Retinal pigment epithelial cell (primary cell): ENCODE measurements at regions not wholly inside any gene's neighbourhood (a gene's known extent, or its start where the extent isn't known, plus 50 kb on each side); places are given as distances from the start of the nearest gene placed in this dataset.

Experiments
- DNase-seq: peaks from one replicate; pipeline ENCODE4 v3.0.0-alpha.2; 2010; ENCODE audit warnings: low read depth
- H3K4me3 ChIP-seq: 2 replicates; pipeline ENCODE4 v1.5.1; 2011; ENCODE audit warnings: mild to moderate bottlenecking, low read length, control low read depth, moderate library complexity
- TF ChIP-seq, protein P1 (sequence below): conservative IDR thresholded peaks from 2 replicates; pipeline ENCODE4 v1.5.1; 2011; ENCODE audit warnings: low read depth, low read length, control low read depth, inconsistent platforms

DNA sequence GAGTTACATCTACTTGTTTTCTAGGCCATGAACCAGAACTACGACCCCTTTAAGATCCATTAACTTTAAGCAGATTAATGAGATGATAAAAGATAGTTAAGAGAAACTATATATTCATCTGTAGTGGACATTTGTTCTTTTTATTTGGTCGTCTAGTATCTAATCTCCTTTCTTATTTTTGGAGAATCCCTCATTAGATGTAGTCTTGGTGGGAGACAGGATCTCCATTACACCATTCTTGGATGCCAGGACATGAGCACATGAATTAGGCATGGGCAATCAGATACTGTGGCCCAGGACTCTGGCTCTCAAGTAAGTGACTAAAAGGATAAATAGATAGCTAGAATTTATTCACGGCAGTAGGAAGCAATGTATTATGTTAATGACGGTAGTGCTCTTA lies 245.0 kb downstream of the ATP23 start:
- no peak for DNase-seq
- H3K4me3 ChIP-seq = no peak overlapping the region
- TF ChIP-seq, protein P1, sequence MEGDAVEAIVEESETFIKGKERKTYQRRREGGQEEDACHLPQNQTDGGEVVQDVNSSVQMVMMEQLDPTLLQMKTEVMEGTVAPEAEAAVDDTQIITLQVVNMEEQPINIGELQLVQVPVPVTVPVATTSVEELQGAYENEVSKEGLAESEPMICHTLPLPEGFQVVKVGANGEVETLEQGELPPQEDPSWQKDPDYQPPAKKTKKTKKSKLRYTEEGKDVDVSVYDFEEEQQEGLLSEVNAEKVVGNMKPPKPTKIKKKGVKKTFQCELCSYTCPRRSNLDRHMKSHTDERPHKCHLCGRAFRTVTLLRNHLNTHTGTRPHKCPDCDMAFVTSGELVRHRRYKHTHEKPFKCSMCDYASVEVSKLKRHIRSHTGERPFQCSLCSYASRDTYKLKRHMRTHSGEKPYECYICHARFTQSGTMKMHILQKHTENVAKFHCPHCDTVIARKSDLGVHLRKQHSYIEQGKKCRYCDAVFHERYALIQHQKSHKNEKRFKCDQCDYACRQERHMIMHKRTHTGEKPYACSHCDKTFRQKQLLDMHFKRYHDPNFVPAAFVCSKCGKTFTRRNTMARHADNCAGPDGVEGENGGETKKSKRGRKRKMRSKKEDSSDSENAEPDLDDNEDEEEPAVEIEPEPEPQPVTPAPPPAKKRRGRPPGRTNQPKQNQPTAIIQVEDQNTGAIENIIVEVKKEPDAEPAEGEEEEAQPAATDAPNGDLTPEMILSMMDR = no peak

DNA sequence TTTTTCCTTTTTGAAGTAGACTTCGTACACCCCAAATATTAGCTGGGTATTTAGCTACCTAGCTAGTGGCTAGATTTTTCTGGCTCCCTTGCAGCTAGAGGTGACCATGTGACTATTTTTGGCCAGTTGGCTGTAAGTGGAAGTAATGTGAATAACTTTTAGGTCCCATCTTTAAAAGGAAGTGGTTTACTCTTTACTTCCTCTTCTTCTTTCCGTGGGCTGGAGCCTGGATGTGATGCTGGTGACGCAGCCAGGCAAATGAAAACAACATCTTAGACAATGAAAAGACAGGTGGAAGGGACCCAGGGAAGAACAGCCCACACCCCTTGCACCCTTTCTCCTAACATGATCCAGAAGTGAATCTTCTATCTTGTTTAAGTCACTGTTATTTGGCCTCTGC lies 245.5 kb downstream of the ATP23 start:
- TF ChIP-seq, protein P1 = no peak
- no peak for DNase-seq
- H3K4me3 ChIP-seq = no peak overlapping the region

DNA sequence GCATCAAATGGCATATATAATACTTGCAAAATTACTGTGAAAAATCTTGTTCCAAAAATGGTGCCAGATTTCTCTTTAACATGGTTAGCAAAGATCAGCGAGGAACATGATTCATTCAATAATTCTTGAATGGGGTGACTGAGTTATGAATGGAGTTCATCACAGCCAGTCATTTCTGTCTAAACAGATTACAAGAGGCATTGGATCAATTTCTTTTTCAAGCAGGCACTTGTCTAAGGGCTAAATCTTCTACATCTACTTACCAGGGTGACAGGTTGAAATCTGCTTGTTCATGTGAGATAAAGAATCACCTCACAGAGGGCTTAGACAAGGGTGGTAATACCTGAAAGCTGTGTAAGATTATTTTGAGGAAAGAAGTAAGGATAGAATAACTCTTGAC lies 247.7 kb downstream of the ATP23 start:
- TF ChIP-seq, protein P1 = no peak
- DNase-seq = no peak
- H3K4me3 ChIP-seq = no peak overlapping the region

DNA sequence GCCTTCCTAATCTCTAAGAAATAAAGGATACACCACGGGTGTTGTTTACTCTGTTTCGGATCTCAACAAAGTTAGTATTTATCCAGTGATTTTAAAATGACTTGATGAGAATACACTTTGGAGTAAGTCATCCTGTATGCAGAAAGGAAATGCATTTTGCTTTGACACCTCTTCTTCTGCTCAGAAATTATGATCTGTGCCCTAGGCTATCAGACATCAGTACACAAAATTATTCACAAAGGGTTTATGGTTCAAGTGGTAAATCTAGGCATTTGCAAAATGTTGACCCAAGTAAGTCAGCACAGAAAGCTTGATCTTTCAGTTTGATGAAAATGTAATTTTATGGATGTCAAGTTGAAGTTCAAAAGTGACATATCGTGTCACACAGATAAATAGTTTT lies 248.5 kb downstream of the ATP23 start:
- no peak overlapping the region for H3K4me3 ChIP-seq
- DNase-seq = no peak
- TF ChIP-seq, protein P1 = no peak

DNA sequence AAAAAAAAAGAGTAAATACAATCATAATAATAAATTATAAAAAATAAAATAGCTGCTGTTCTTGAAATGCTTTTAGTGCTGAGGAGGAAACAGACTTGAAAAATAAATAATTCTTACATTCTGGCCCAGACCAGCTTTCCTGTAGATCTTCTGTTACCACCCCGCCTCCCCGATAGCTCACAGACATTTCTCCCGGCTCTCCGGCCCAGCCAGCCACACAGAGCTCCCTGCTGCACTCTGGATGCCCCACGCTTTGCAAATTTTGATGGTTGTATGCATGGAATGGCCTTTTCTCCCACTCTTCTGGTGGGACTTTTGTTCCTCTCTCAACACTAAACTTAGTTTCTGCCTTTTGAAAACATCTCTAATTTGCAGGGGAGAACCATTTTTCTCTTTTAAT lies 249.3 kb downstream of the ATP23 start:
- DNase-seq = no peak
- H3K4me3 ChIP-seq = no peak overlapping the region
- TF ChIP-seq, protein P1 = no peak

DNA sequence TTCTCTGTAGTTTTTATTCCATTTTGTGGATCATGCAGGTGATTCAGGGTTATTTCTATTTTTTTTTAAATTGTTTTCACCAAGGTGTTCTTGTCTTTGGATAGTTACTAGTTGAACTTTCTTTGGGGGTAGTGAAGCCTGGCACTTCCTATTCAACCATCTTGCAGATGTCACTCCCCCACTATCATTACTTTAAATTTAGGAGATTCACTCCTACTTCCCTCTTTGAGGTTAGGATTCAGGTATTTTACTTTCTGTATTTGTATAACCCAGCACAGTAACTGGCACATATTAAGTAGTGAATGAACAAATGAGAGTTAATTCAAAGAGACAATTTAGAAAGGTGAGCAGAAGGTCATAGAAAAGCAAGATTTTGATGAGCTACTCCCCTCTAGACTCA lies 255.6 kb downstream of the ATP23 start:
- TF ChIP-seq, protein P1 = no peak
- no peak overlapping the region for H3K4me3 ChIP-seq
- DNase-seq = no peak

DNA sequence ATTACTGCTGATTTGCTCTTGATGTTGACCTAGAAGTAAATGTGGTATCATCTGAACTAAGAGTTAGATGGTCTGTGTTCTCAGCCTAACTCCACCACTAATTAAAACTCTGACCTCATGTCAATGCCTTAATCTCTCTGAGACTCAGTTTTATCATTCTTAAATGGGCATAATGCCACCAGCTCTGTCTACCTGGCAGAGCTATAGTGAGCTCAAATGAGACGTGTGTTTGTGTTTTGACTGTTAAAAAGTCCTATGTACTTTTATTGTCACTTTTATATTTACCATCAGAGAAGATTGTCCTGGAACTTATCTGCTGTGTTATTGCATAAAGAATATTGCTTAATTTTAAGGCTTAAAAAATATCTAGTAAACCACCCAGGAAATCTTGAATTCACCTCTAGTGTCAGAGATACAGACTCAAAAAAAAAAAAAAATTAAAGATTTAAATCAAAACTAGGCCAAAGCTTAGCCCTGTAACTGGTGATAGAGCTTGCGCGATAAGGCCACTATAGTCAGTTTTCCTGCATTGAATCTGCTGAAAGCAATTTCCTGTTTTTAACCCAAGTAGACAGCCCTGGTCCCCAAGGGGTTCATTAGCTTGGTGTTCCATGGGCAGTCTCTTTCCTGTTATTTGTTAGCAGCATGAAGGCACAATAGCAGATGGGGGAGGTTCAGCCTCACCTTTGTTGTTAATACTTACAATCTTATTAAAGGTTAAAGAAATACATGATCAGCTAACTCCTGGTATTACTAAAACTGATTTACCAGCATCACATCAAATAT lies 261.8 kb downstream of the ATP23 start:
- H3K4me3 ChIP-seq = no peak overlapping the region
- DNase-seq = no peak
- TF ChIP-seq, protein P1 = no peak
